ENCODE measurements at regions not wholly inside any gene's neighbourhood (a gene's known extent, or its start where the extent isn't known, plus 50 kb on each side); places are given as distances from the start of the nearest gene placed in this dataset.
"Not testable (repeated sequence)": the region's sequence is repeated elsewhere in the genome, so short reads cannot be mapped to it uniquely, and the experiment has no call there.

DNA sequence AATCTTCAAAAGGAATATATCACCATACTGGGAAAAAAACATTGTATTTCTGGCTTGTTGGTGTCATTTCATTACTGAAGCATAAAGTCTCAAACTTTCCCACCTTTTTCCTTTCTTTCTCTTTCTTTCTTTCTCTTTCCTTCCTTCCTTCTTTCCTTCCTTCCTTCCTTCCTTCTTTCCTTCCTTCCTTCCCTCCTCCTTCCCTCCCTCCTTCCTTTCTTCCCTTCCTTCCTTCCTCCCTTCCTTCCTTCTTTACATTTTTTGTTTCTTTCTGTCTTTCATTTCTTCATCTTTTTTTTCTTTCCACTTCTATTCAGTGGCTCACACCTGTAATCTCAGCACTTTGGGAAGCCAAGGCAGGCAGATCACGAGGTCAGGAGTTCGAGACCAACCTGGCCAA lies 1160.7 kb downstream of the PCDH7 start:
- DNase-seq; H3K27me3 Mint-ChIP-seq; H3K4me1 Mint-ChIP-seq; ATAC-seq; CTCF ChIA-PET; H3K4me3 Mint-ChIP-seq; H3K27ac Mint-ChIP-seq; H3K36me3 Mint-ChIP-seq (ENCODE audit: low read depth); POLR2A ChIA-PET; H3K9me3 Mint-ChIP-seq (ENCODE audit: low read depth); intact Hi-C loops (cut with DNase I, micrococcal nuclease): not testable (repeated sequence)

DNA sequence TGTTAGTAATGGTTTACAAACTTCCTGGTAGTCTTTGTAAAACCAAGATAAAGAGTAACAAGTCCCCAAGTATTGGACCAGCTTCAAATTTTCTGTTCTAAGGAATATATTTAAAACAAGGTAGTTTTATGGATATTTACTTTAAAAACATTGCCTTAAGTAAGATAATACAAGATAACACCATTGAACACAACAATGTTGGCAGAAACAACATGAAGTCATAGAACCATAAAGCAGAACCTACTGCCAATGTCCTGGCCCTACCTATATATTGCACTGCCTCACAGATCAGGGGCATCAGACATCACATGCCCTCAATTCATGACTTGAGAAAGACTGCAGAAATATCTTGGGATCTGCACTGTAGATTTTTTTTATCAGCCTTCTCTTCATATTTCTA lies 1176.2 kb downstream of the PCDH7 start:
- H3K36me3 Mint-ChIP-seq (ENCODE audit: low read depth): no peaks in the 10 kb centered on the region
- no peak for DNase-seq
- POLR2A ChIA-PET: no interaction called here
- no peak for ATAC-seq
- no peaks in the 10 kb centered on the region for H3K4me1 Mint-ChIP-seq
- intact Hi-C loops (cut with DNase I, micrococcal nuclease): no loop called here
- CTCF ChIA-PET: interaction anchor here (0.6 kb wide), 1 partner anchor 815 kb away, joined by 3 read pairs; no protein-coding TSS in a partner anchor
- H3K9me3 Mint-ChIP-seq (ENCODE audit: low read depth): peaks cover 6% of the 10 kb centered on the region
- H3K27me3 Mint-ChIP-seq: no peaks in the 10 kb centered on the region
- no peak overlapping the region for H3K27ac Mint-ChIP-seq
- H3K4me3 Mint-ChIP-seq: no peak overlapping the region

DNA sequence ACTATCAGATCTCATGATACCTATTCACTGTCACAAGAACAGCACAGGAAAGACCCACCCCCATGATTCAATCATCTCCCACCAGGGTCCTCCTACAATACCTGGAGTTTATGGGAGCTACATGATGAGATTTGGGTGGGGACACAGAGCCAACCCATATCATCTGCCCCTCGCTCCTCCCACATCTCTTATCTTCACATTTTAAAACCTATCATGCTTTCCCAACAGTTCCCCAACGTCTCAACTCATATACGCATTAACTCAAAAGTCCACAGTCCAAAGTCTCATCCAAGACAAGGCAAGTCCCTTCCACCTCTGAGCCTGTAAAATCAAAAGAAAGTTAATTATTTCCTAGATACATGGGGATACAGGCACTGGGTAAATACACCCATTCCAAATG lies 1185.2 kb downstream of the PCDH7 start:
- ChIA-PET CTCF (no interaction called here), POLR2A (no interaction called here)
- H3K27ac Mint-ChIP-seq: no peak overlapping the region
- DNase-seq (no peak), ATAC-seq (no peak)
- H3K27me3 Mint-ChIP-seq: no peaks in the 10 kb centered on the region
- H3K9me3 Mint-ChIP-seq (ENCODE audit: low read depth): peaks cover 10% of the 10 kb centered on the region
- H3K4me3 Mint-ChIP-seq: no peak overlapping the region
- H3K36me3 Mint-ChIP-seq (ENCODE audit: low read depth): no peaks in the 10 kb centered on the region
- no peaks in the 10 kb centered on the region for H3K4me1 Mint-ChIP-seq
- intact Hi-C loops (cut with DNase I, micrococcal nuclease): no loop called here

DNA sequence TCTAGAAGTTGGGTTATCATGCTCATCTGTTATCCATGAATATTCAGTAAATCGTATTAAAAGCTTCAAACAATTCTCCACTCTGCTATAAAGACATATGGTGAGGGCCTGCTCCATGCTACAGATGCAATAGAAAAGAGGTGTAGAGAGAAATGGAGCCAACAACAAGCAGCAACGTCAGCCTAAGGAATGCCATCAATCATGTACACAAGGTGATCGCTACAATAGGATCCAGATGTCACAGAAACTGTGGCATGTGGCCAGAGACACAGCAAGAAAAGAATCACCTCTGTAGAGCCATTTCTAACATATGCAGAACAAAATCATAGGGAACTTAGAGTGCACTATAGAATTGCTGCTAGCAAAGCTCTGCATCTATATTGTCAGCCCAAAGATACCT lies 1188.1 kb downstream of the PCDH7 start:
- Mint-ChIP-seq H3K9me3 (ENCODE audit: low read depth) (peaks cover 10% of the 10 kb centered on the region), H3K27me3 (no peaks in the 10 kb centered on the region), H3K4me1 (no peaks in the 10 kb centered on the region), H3K4me3 (no peak overlapping the region), H3K36me3 (ENCODE audit: low read depth) (no peaks in the 10 kb centered on the region), H3K27ac (no peak overlapping the region)
- intact Hi-C loops (cut with DNase I, micrococcal nuclease): no loop called here
- ATAC-seq (no peak), DNase-seq (no peak)
- CTCF ChIA-PET: no interaction called here
- POLR2A ChIA-PET: no interaction called here

DNA sequence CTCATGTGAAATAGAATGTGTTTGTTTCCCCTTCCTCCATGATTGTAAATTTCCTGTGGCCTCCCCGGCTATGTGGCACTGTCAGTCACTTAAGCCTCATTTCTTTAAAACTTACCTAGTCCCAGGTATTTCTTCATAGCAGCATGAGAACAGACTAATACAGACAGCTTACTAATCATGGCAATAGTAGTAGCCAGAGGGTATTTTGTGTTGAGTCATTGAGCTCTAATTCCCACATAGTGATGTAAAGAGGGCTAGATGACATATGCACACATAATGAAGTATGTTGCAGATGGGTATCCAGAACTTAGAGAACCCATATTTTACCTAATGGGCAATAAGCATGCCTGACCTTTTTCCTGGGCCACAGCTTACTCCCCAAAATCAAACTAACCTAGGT lies 1197.2 kb downstream of the PCDH7 start:
- DNase-seq: no peak
- ATAC-seq: no peak
- intact Hi-C loops (cut with DNase I, micrococcal nuclease): no loop called here
- Mint-ChIP-seq H3K4me3 (no peak overlapping the region), H3K27me3 (no peaks in the 10 kb centered on the region), H3K9me3 (ENCODE audit: low read depth) (peaks cover 21% of the 10 kb centered on the region), H3K27ac (no peak overlapping the region), H3K4me1 (no peaks in the 10 kb centered on the region), H3K36me3 (ENCODE audit: low read depth) (no peaks in the 10 kb centered on the region)
- POLR2A ChIA-PET: no interaction called here
- CTCF ChIA-PET: no interaction called here

DNA sequence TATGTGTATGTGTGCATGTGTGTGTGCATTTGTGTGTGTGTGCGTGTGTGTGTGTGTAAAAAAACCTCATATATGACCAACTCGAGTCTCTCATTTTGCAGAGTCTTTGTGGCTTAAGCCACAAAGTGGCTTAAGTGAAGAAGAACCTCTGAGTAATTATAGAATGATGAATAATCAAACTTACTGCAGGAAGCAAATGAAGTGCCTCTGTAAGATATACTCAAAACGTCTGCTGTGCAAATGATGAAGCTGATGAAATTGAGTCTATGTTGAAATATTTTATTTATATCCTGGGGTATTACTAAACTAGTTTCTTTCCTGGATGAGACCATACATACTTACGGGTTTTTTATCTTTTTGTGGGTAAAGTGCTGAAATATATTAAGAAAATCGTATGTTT lies 1198.7 kb downstream of the PCDH7 start:
- POLR2A ChIA-PET: no interaction called here
- Mint-ChIP-seq H3K4me3 (no peak overlapping the region), H3K9me3 (ENCODE audit: low read depth) (peaks cover 21% of the 10 kb centered on the region), H3K4me1 (no peaks in the 10 kb centered on the region), H3K27ac (no peak overlapping the region), H3K27me3 (no peaks in the 10 kb centered on the region), H3K36me3 (ENCODE audit: low read depth) (no peaks in the 10 kb centered on the region)
- ATAC-seq (no peak), DNase-seq (no peak)
- CTCF ChIA-PET: no interaction called here
- intact Hi-C loops (cut with DNase I, micrococcal nuclease): no loop called here

DNA sequence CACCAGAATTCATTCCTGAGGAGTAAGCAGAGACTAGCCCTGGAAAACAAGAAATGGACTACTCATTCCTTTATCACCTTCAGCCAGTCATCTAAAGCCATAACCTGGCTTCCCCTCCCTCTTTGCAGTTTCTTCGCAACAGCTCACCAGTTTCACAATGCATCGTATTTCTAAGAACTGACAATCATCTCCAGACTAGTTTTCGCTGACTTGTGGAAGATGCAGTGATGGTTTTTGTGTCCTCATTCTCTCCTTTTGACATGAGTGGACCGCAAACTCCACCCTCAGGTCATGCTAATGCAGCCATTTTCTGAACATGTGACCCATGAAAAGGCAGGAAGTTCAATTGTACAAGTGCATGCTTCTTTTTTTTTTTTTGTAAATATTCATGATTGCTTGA lies 1203.5 kb downstream of the PCDH7 start:
- peak; percentile 4 for DNase-seq

DNA sequence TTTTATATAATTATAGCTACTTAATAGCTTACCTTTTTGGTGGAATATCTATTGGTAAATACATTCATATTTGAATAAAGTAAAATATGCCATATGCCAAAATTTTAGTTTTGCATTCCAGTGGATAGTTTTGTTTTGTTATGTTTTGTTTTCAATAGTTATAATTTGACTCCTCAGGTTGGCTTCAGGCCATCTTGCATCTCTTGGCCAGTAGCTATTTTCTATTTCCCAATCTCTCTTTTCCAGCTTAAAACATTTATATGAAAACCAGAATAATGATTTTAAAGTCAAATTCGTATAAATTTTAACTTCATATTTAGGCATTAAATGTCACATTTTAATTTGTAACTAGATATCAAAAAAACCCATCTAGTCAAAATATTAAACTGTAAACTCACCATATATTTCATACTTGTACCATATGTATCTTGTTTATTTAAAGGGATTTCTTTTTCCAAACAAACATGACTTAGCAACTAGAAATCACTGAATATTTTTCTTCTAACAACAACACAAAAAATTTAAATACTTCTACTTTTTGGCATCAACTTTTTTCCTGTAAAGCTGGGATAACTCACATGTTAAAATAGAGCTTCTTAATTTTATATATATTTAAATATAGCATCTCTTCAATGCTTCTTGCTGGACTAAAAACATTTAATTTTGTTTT lies 1209.6 kb downstream of the PCDH7 start:
- peaks cover 8% of the 10 kb centered on the region for H3K9me3 Mint-ChIP-seq (ENCODE audit: low read depth)
- DNase-seq (no peak), ATAC-seq (no peak)
- H3K27ac Mint-ChIP-seq: no peak overlapping the region
- intact Hi-C loops (cut with DNase I, micrococcal nuclease): no loop called here
- H3K4me3 Mint-ChIP-seq: no peak overlapping the region
- ChIA-PET POLR2A (no interaction called here), CTCF (interaction anchor here (0.6 kb wide), 1 partner anchor 116 kb away, joined by 4 read pairs; no protein-coding TSS in a partner anchor)
- H3K27me3 Mint-ChIP-seq: no peaks in the 10 kb centered on the region
- no peaks in the 10 kb centered on the region for H3K4me1 Mint-ChIP-seq
- H3K36me3 Mint-ChIP-seq (ENCODE audit: low read depth): no peaks in the 10 kb centered on the region

More for the DNA sequence above, 1203.5 kb downstream of the PCDH7 start:
- no peak overlapping the region for H3K27ac Mint-ChIP-seq
- CTCF ChIA-PET: no interaction called here
- H3K4me1 Mint-ChIP-seq: no peaks in the 10 kb centered on the region
- intact Hi-C loops (cut with DNase I, micrococcal nuclease): no loop called here
- H3K27me3 Mint-ChIP-seq: no peaks in the 10 kb centered on the region
- no peaks in the 10 kb centered on the region for H3K36me3 Mint-ChIP-seq (ENCODE audit: low read depth)
- H3K9me3 Mint-ChIP-seq (ENCODE audit: low read depth): peaks cover 6% of the 10 kb centered on the region
- POLR2A ChIA-PET: no interaction called here
- peak; percentile 42 for ATAC-seq
- H3K4me3 Mint-ChIP-seq: no peak overlapping the region

DNA sequence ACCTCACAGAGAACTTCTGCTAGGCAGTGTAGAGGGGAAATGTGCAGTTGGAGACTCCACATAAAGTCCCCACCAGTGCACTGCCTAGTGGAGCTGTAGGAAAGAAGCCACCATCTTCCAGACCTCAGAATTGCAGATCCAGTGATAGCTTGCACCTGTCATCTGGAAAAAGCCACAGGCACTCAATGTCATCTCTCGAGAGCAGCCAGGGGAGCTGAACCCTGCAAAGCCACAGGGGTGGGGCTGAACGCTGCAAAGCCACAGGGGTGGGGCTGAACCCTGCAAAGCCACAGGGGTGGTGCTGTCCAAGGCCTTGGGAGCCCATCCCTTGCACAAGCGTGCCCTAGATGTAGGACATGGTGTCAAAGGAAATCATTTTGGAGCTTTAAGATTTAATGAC lies 1226.3 kb downstream of the PCDH7 start:
- intact Hi-C loops (cut with DNase I, micrococcal nuclease): no loop called here
- DNase-seq: no peak
- peaks cover 9% of the 10 kb centered on the region for H3K9me3 Mint-ChIP-seq (ENCODE audit: low read depth)
- no peaks in the 10 kb centered on the region for H3K4me1 Mint-ChIP-seq
- POLR2A ChIA-PET: no interaction called here
- ATAC-seq: no peak
- no peak overlapping the region for H3K27ac Mint-ChIP-seq
- CTCF ChIA-PET: no interaction called here
- H3K4me3 Mint-ChIP-seq: no peak overlapping the region
- H3K27me3 Mint-ChIP-seq: no peaks in the 10 kb centered on the region
- no peaks in the 10 kb centered on the region for H3K36me3 Mint-ChIP-seq (ENCODE audit: low read depth)

DNA sequence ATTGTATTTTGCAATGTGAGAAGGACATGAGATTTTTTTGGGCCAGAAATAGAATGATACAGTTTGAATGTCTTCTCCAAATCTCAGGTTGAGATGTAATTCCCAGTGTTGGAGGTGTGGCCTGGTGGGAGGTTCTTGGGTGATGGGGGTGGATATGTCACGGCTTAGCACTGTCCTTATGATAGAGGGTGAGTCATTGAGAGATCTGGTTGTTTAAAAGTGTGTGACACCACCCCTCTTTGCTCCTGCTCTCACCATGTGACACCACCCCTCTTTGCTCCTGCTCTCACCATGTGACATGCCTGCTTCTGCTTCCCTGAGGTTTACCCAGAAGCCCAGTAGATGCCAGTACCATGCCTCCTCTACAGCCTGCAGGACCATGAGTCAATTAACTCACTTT lies 1226.9 kb downstream of the PCDH7 start:
- Mint-ChIP-seq H3K27ac (no peak overlapping the region), H3K27me3 (no peaks in the 10 kb centered on the region), H3K9me3 (ENCODE audit: low read depth) (peaks cover 9% of the 10 kb centered on the region), H3K4me1 (no peaks in the 10 kb centered on the region), H3K36me3 (ENCODE audit: low read depth) (no peaks in the 10 kb centered on the region), H3K4me3 (no peak overlapping the region)
- intact Hi-C loops (cut with DNase I, micrococcal nuclease): no loop called here
- ChIA-PET POLR2A (no interaction called here), CTCF (no interaction called here)
- no peak for ATAC-seq
- DNase-seq: no peak

DNA sequence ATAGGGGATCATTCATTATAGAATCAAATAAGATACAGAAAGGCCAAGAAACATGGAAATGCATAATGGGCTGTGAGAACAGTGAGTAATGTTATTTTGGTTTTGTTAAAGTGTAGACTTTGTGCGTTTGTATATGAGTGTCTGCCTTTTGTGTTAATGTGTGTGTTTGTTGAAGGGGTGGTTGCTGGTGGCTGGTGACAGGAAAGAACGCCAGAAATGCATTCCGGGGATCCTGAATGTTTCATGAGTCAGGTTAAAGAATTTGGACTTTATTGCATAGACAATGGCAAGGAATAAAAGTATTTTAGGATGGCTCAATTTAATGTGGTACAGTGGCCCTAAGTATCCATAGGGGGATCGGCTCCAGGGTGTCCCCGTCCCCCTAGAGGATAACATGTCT lies 1228.9 kb downstream of the PCDH7 start:
- Mint-ChIP-seq H3K27me3 (no peaks in the 10 kb centered on the region), H3K27ac (no peak overlapping the region), H3K9me3 (ENCODE audit: low read depth) (peaks cover 9% of the 10 kb centered on the region), H3K4me1 (no peaks in the 10 kb centered on the region), H3K4me3 (no peak overlapping the region), H3K36me3 (ENCODE audit: low read depth) (no peaks in the 10 kb centered on the region)
- ATAC-seq (no peak), DNase-seq (no peak)
- ChIA-PET POLR2A (no interaction called here), CTCF (no interaction called here)
- intact Hi-C loops (cut with DNase I, micrococcal nuclease): no loop called here

DNA sequence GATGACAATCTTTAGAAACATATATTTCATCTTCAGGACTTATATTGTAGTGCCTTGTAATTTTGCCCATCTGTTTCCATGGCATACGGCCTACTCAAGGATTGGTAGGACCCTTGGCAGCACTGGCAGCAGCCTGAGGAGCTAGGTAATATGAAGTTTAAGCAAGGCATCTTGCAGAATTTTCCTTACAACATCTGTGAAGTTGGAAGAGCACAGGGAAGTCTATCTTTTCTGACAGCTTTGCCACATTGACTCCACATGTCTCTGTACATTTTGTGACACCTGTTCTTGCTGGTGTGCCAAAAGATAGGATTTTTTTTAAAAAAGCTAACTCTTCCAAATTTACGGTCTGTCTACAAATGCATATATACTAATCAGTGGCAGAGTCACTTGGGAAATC lies 1235.2 kb downstream of the PCDH7 start:
- H3K4me1 Mint-ChIP-seq: no peaks in the 10 kb centered on the region
- no peak overlapping the region for H3K4me3 Mint-ChIP-seq
- H3K9me3 Mint-ChIP-seq (ENCODE audit: low read depth): peaks cover 12% of the 10 kb centered on the region
- DNase-seq (no peak), ATAC-seq (no peak)
- CTCF ChIA-PET: no interaction called here
- H3K27me3 Mint-ChIP-seq: no peaks in the 10 kb centered on the region
- H3K27ac Mint-ChIP-seq: no peak overlapping the region
- POLR2A ChIA-PET: no interaction called here
- intact Hi-C loops (cut with DNase I, micrococcal nuclease): no loop called here
- H3K36me3 Mint-ChIP-seq (ENCODE audit: low read depth): no peaks in the 10 kb centered on the region

DNA sequence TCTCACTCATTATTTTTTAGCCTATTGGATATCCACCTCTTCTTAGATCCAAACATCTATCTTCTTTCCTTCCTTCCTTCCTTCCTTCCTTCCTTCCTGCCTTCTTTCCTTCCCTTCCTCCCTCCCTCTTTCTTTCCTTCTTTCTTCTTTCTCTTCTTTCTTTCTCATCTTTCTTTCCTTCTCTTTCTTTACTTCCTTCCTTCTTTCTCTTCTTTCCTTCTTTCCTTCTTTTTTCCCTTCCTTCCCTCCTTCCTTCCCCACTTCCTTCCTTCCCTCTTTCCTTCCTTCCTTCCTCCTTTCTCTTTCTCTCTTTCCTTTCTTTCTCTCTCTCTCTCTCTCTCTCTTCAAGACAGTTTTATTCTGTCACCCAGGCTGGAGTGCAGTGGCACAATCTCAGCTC lies 1239.8 kb downstream of the PCDH7 start:
- no peak overlapping the region for H3K4me3 Mint-ChIP-seq
- ChIA-PET POLR2A (no interaction called here), CTCF (no interaction called here)
- H3K4me1 Mint-ChIP-seq: no peaks in the 10 kb centered on the region
- intact Hi-C loops (cut with DNase I, micrococcal nuclease): no loop called here
- no peaks in the 10 kb centered on the region for H3K27me3 Mint-ChIP-seq
- DNase-seq (no peak), ATAC-seq (no peak)
- H3K9me3 Mint-ChIP-seq (ENCODE audit: low read depth): peaks cover 12% of the 10 kb centered on the region
- H3K36me3 Mint-ChIP-seq (ENCODE audit: low read depth): no peaks in the 10 kb centered on the region
- H3K27ac Mint-ChIP-seq: no peak overlapping the region
